ENCODE measurements at regions not wholly inside any gene's neighbourhood (a gene's known extent, or its start where the extent isn't known, plus 50 kb on each side); places are given as distances from the start of the nearest gene placed in this dataset.

- H3K4me2 ChIP-seq = no peak overlapping the region
- H2AFZ ChIP-seq (replicated peaks) = no peak overlapping the region
- no peaks in the 10 kb centered on the region for H3K9me3 ChIP-seq (ENCODE audit: low read depth)
- no peaks in the 10 kb centered on the region for H3K27me3 Mint-ChIP-seq (ENCODE audit: insufficient read depth, low read depth)
- no peaks in the 10 kb centered on the region for H4K20me1 ChIP-seq (ENCODE audit: low read depth)
- H3K4me1 ChIP-seq = no peaks in the 10 kb centered on the region
- no peaks in the 10 kb centered on the region for H3K4me1 Mint-ChIP-seq
- no peak for DNase-seq (ENCODE audit: low spot score)
- no peaks in the 10 kb centered on the region for H3K36me3 ChIP-seq
- no peak overlapping the region for H3K4me3 Mint-ChIP-seq
- H3K4me3 ChIP-seq = no peak overlapping the region
- no peaks in the 10 kb centered on the region for H3K9me3 Mint-ChIP-seq
- no peaks in the 10 kb centered on the region for H3K79me2 ChIP-seq (ENCODE audit: low read depth)
- H3K27ac Mint-ChIP-seq = no peak overlapping the region
- H3K27ac ChIP-seq = no peak overlapping the region
- TF ChIP-seq EZH2phosphoT487 (IDR thresholded peaks at IDR 0.05) = no peak
- TF ChIP-seq EZH2 (IDR thresholded peaks at IDR 0.05) = no peak
- TF ChIP-seq CTCF (IDR thresholded peaks at IDR 0.05) = no peak
- H3K9ac ChIP-seq = no peak overlapping the region
- H3F3A ChIP-seq (ENCODE audit: low read depth) = no peaks in the 10 kb centered on the region
- H3K27me3 ChIP-seq = no peaks in the 10 kb centered on the region
- no peaks in the 10 kb centered on the region for H3K36me3 Mint-ChIP-seq
Measured at GRCh38 chr1:215466361-215466760, 100.7 kb upstream of the KCTD3 start.

GRCh38 chr1:215471463-215471862 is 95.6 kb upstream of the KCTD3 start:
- H3K27ac Mint-ChIP-seq = no peak overlapping the region
- no peaks in the 10 kb centered on the region for H3K36me3 Mint-ChIP-seq

GRCh38 chr1:215472723-215473122 is 94.4 kb upstream of the KCTD3 start:
- Histone ChIP-seq H3K36me3 (no peaks in the 10 kb centered on the region), H3K9me3 (ENCODE audit: low read depth) (no peaks in the 10 kb centered on the region), H3F3A (ENCODE audit: low read depth) (no peaks in the 10 kb centered on the region), H3K4me2 (no peak overlapping the region), H3K9ac (no peak overlapping the region), H3K79me2 (ENCODE audit: low read depth) (no peaks in the 10 kb centered on the region), H3K27ac (no peak overlapping the region), H3K4me3 (no peak overlapping the region), H3K4me1 (no peaks in the 10 kb centered on the region), H4K20me1 (ENCODE audit: low read depth) (no peaks in the 10 kb centered on the region), H2AFZ (replicated peaks) (no peak overlapping the region), H3K27me3 (no peaks in the 10 kb centered on the region)
- Mint-ChIP-seq H3K4me1 (no peaks in the 10 kb centered on the region), H3K27me3 (ENCODE audit: insufficient read depth, low read depth) (no peaks in the 10 kb centered on the region), H3K36me3 (no peaks in the 10 kb centered on the region), H3K9me3 (no peaks in the 10 kb centered on the region), H3K27ac (no peak overlapping the region), H3K4me3 (no peak overlapping the region)
- TF ChIP-seq CTCF (IDR thresholded peaks at IDR 0.05) (no peak), EZH2 (IDR thresholded peaks at IDR 0.05) (no peak), EZH2phosphoT487 (IDR thresholded peaks at IDR 0.05) (no peak)
- no peak for DNase-seq (ENCODE audit: low spot score)

More at GRCh38 chr1:215471463-215471862, 95.6 kb upstream of the KCTD3 start:
- H3K4me1 ChIP-seq = no peaks in the 10 kb centered on the region
- H3K79me2 ChIP-seq (ENCODE audit: low read depth) = no peaks in the 10 kb centered on the region
- Mint-ChIP-seq H3K4me3 (no peak overlapping the region), H3K4me1 (no peaks in the 10 kb centered on the region), H3K9me3 (no peaks in the 10 kb centered on the region), H3K27me3 (ENCODE audit: insufficient read depth, low read depth) (no peaks in the 10 kb centered on the region)
- no peak overlapping the region for H3K4me3 ChIP-seq
- no peaks in the 10 kb centered on the region for H3K36me3 ChIP-seq
- no peak overlapping the region for H3K27ac ChIP-seq
- H3K9me3 ChIP-seq (ENCODE audit: low read depth) = no peaks in the 10 kb centered on the region
- no peak overlapping the region for H3K9ac ChIP-seq
- no peak overlapping the region for H3K4me2 ChIP-seq
- DNase-seq (ENCODE audit: low spot score) = no peak
- H3K27me3 ChIP-seq = no peaks in the 10 kb centered on the region
- TF ChIP-seq EZH2 (IDR thresholded peaks at IDR 0.05) (no peak), EZH2phosphoT487 (IDR thresholded peaks at IDR 0.05) (no peak), CTCF (IDR thresholded peaks at IDR 0.05) (no peak)
- H2AFZ ChIP-seq (replicated peaks) = no peak overlapping the region
- H3F3A ChIP-seq (ENCODE audit: low read depth) = no peaks in the 10 kb centered on the region
- H4K20me1 ChIP-seq (ENCODE audit: low read depth) = no peaks in the 10 kb centered on the region
